NB4 (cell line): ENCODE measurements at regions not wholly inside any gene's neighbourhood (a gene's known extent, or its start where the extent isn't known, plus 50 kb on each side); places are given as distances from the start of the nearest gene placed in this dataset.

Source experiments
- CTCF ChIP-seq: IDR thresholded peaks from one replicate; pipeline ENCODE4 v1.5.1; 2012; ENCODE audit warnings: low read depth, low read length
- POLR2A ChIP-seq: IDR thresholded peaks from 2 replicates; pipeline ENCODE4 v1.6.1; 2011; ENCODE audit warnings: mild to moderate bottlenecking; ENCODE audit not compliant: insufficient read length; ENCODE audit errors: extremely low read depth
- TF ChIP-seq, protein P1 (sequence below): IDR thresholded peaks from 2 replicates; pipeline ENCODE4 v1.6.1; 2011; ENCODE audit warnings: low read depth, low read length

DNA sequence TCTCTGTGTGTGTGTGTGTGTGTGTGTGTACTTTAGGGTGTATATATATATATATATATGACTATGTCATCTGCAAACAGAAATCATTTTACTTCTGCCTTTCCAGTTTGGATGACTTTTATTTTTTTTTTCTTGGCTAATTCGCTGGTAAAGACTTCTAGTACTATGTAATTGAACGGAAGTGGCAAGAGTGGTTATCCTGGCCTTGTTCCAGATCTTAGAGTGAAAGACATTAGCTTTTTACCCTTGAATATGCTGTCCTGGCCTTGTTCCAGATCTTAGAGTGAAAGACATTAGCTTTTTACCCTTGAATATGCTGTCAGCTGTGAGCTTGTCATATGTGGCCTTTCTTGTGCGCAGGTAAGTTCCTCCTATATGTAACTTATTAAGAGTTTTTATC lies 72.7 kb upstream of the MYOCD start:
- TF ChIP-seq CTCF (no peak), POLR2A (no peak)
- TF ChIP-seq, protein P1, sequence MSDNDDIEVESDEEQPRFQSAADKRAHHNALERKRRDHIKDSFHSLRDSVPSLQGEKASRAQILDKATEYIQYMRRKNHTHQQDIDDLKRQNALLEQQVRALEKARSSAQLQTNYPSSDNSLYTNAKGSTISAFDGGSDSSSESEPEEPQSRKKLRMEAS: no peak
